ENCODE measurements at regions not wholly inside any gene's neighbourhood (a gene's known extent, or its start where the extent isn't known, plus 50 kb on each side); places are given as distances from the start of the nearest gene placed in this dataset.
A peak's percentile ranks its signal among the peaks of the same experiment; 100 is the strongest.

DNA sequence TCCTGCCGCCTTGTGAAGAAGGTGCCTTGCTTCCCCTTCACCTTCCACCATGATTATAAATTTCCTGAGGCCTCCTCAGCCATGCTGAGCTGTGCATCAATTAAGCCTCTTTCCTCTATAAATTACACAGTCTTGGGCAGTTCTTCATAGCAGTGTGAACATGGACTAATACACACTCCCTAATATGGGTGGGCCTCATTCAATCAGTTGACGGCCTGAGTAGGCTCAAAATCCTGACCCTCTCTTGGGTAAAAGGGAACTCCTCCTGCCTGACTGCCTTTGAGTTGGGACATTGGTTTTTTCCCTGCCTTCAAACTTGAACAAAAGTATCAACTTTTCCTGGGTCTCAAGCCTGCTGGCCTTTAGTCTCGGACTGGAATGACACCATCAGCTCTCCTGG is 96.6 kb upstream of the PROKR2 start:
- no peak overlapping the region for H3K4me3 ChIP-seq
- intact Hi-C loops (cut with DNase I) = no loop called here
- H3K9me3 ChIP-seq = no peaks in the 10 kb centered on the region
- TF ChIP-seq, protein P1, sequence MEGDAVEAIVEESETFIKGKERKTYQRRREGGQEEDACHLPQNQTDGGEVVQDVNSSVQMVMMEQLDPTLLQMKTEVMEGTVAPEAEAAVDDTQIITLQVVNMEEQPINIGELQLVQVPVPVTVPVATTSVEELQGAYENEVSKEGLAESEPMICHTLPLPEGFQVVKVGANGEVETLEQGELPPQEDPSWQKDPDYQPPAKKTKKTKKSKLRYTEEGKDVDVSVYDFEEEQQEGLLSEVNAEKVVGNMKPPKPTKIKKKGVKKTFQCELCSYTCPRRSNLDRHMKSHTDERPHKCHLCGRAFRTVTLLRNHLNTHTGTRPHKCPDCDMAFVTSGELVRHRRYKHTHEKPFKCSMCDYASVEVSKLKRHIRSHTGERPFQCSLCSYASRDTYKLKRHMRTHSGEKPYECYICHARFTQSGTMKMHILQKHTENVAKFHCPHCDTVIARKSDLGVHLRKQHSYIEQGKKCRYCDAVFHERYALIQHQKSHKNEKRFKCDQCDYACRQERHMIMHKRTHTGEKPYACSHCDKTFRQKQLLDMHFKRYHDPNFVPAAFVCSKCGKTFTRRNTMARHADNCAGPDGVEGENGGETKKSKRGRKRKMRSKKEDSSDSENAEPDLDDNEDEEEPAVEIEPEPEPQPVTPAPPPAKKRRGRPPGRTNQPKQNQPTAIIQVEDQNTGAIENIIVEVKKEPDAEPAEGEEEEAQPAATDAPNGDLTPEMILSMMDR (IDR thresholded peaks at IDR 0.05) = no peak
- DNase-seq (no peak), ATAC-seq (no peak)
- H3K27me3 ChIP-seq = no peaks in the 10 kb centered on the region
- no peaks in the 10 kb centered on the region for H3K4me1 ChIP-seq
- H3K27ac ChIP-seq = no peak overlapping the region
- H3K36me3 ChIP-seq = no peaks in the 10 kb centered on the region

DNA sequence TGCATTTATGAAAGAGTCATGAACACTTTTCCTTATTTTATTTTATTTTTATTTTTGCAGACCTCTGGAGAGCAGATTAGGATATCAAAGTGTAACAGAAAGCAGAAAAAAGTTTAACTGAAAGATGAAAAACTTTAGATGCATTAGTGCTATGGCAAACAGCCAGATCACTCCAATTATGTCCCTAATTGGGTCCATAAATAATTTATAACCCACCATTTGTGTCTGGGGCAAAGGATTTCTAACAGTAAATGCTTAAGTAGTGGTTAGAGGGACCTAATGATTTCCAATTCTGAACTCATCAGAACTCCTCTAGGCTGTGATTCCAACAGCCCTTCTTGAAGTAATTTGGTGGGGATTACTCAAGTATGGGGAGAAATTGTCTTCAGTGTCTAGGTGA is 93.7 kb upstream of the PROKR2 start:
- no peak for ATAC-seq
- no peaks in the 10 kb centered on the region for H3K9me3 ChIP-seq
- H3K27me3 ChIP-seq = no peaks in the 10 kb centered on the region
- H3K4me1 ChIP-seq = no peaks in the 10 kb centered on the region
- TF ChIP-seq, protein P1 (IDR thresholded peaks at IDR 0.05) = no peak
- H3K27ac ChIP-seq = no peak overlapping the region
- H3K36me3 ChIP-seq = no peaks in the 10 kb centered on the region
- DNase-seq = no peak
- no peak overlapping the region for H3K4me3 ChIP-seq
- intact Hi-C loops (cut with DNase I) = no loop called here

DNA sequence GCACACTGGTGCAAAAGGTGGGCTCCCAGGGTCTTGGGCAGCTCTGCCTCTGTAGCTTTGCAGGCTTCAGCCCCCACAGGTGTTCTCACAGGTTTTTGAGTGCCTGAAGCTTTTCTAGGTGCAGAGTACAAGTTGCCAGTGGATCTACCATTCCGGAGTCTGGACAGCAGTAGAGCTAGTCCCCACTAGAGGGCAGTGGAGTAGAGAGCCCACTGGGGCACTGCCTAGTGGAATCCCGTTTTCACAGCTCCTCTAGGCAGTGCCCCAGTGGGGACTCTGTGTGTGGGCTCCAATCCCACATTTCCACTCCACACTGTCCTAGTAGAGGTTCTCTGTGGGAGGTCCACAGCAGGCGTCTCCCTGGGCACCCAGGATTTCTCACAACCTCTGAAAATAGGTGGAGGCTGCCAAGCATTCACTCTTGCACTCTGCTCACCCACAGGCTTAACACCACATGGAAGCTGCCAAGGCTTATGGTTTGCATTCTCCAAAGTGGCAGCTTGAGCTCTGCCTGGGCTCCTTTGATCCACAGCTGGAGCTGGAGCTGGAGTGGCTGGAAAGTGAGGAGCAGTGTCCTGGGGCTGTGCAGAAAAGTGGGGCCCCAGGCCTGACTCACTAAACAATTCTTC is 86.3 kb upstream of the PROKR2 start:
- Histone ChIP-seq H3K4me3 (no peak overlapping the region), H3K36me3 (no peaks in the 10 kb centered on the region), H3K4me1 (no peaks in the 10 kb centered on the region), H3K27me3 (no peaks in the 10 kb centered on the region), H3K27ac (no peak overlapping the region), H3K9me3 (no peaks in the 10 kb centered on the region)
- TF ChIP-seq, protein P1 (IDR thresholded peaks at IDR 0.05) = peak; percentile 21
- peak; percentile 81 for ATAC-seq
- intact Hi-C loops (cut with DNase I) = no loop called here
- no peak for DNase-seq

DNA sequence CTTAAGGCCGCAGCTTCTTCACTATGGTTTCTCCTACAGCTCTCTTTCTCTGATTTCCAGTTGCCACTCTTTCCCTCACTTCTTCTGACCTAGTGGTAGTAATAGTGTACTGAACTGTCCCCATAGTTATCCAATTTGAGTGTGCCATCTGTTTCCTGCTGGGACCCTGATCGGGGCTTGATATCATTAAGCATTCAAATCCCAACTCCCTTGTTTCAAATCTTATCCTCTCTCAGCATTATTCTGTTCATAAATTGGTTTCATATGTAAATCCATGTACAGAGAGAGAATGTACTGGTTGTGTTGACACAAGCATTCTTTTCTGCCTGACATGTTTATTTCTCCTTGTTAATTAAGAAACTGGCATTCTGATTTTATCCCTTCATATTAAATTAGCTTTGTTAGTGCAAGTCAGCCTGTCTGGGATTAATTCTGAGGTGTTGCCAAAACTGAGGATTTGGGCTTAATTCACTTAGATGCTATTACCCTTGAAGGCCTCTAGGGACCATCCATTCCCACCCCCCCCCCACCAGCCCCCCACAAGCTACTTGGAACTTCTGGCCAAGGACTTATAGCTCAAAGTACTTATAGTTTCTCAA is 84.6 kb upstream of the PROKR2 start:
- H3K27me3 ChIP-seq = no peaks in the 10 kb centered on the region
- H3K36me3 ChIP-seq = no peaks in the 10 kb centered on the region
- DNase-seq (no peak), ATAC-seq (no peak)
- H3K4me3 ChIP-seq = no peak overlapping the region
- no peaks in the 10 kb centered on the region for H3K4me1 ChIP-seq
- intact Hi-C loops (cut with DNase I) = no loop called here
- no peaks in the 10 kb centered on the region for H3K9me3 ChIP-seq
- no peak overlapping the region for H3K27ac ChIP-seq
- TF ChIP-seq, protein P1 (IDR thresholded peaks at IDR 0.05) = no peak

DNA sequence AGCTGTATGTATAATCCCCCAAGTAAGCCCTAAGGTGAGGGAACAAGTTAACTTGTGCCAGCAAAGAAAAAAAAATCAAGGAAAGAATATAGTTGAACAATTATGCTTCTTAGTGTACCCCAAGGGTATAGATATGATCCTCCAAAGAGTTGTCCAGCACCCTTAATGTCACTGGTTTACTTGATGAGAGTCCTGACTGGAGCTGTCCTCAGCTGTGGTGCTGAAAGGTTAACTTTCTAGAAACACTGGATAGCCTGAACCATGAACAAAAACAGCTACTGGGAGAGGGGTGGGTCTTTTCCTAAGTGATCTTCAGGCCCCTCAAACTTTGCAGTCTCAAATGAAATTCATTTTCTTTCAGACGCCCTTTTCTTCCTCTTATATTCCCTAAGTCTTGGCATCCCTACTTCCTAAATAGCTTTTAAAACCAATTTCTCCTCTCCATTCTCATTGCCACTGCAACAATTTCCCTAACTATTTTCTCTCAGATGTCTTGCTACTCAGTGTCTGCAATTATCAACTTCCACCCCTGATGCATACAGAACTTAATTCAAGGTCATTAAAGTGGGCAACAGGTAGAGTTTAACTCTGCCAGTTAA is 83.5 kb upstream of the PROKR2 start:
- no peak for DNase-seq
- TF ChIP-seq, protein P1 (IDR thresholded peaks at IDR 0.05) = no peak

More for the DNA sequence above, 83.5 kb upstream of the PROKR2 start:
- no peaks in the 10 kb centered on the region for H3K36me3 ChIP-seq
- ATAC-seq = no peak
- H3K4me1 ChIP-seq = no peaks in the 10 kb centered on the region
- intact Hi-C loops (cut with DNase I) = no loop called here
- no peak overlapping the region for H3K27ac ChIP-seq
- no peaks in the 10 kb centered on the region for H3K9me3 ChIP-seq
- no peak overlapping the region for H3K4me3 ChIP-seq
- no peaks in the 10 kb centered on the region for H3K27me3 ChIP-seq

All from upper lobe of right lung (tissue), 1 donor.